ENCODE measurements at regions not wholly inside any gene's neighbourhood (a gene's known extent, or its start where the extent isn't known, plus 50 kb on each side); places are given as distances from the start of the nearest gene placed in this dataset.

DNA sequence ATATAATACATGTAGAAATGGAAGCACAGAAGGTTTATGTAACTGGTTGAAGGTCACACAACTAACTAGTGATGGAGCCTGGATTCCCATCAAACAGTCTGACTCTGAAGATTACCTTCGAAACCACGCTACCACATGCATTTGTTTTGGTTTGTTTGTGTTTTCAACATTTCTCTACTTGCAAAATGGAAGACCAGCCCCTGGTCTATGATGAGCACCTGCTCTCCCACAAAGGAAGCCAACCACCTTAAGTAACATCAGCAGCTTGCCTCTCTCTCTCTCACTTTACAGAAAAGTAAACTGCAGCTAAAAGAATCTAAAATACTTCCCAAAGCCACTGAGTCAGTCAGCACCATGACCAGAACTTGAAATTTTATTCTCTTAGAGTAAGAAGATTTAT lies 186.9 kb upstream of the TMPO start:
- no peak for DNase-seq
- no peaks in the 10 kb centered on the region for H3K4me1 Mint-ChIP-seq
- Histone ChIP-seq H3K27ac (ENCODE audit: low read length) (no peak overlapping the region), H3K4me3 (ENCODE audit: low read length) (no peak overlapping the region), H3K9me3 (ENCODE audit: control insufficient read depth, insufficient read depth, low read length) (no peaks in the 10 kb centered on the region), H3K36me3 (ENCODE audit: control insufficient read depth, insufficient read depth, low read length) (no peaks in the 10 kb centered on the region), H3K27me3 (ENCODE audit: control insufficient read depth, insufficient read depth, low read length) (no peaks in the 10 kb centered on the region), H3K4me1 (ENCODE audit: control insufficient read depth, insufficient read depth, low read length) (no peaks in the 10 kb centered on the region)
- no peak overlapping the region for H3K27ac Mint-ChIP-seq
- 93% methylated on average over 2 of the region's 2 CpGs for WGBS (ENCODE audit: insufficient coverage)
- peaks cover 2 to 8% of the 10 kb centered on the region in 2 donors for H3K27me3 Mint-ChIP-seq (ENCODE audit: low read depth in 2 of 2)
- H3K9me3 Mint-ChIP-seq, result no peaks in the 10 kb centered on the region
- intact Hi-C loops (cut with micrococcal nuclease), result no loop called here
- no peak overlapping the region for H3K4me3 Mint-ChIP-seq
- TF ChIP-seq, protein P1, sequence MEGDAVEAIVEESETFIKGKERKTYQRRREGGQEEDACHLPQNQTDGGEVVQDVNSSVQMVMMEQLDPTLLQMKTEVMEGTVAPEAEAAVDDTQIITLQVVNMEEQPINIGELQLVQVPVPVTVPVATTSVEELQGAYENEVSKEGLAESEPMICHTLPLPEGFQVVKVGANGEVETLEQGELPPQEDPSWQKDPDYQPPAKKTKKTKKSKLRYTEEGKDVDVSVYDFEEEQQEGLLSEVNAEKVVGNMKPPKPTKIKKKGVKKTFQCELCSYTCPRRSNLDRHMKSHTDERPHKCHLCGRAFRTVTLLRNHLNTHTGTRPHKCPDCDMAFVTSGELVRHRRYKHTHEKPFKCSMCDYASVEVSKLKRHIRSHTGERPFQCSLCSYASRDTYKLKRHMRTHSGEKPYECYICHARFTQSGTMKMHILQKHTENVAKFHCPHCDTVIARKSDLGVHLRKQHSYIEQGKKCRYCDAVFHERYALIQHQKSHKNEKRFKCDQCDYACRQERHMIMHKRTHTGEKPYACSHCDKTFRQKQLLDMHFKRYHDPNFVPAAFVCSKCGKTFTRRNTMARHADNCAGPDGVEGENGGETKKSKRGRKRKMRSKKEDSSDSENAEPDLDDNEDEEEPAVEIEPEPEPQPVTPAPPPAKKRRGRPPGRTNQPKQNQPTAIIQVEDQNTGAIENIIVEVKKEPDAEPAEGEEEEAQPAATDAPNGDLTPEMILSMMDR (IDR thresholded peaks at IDR 0.05), result no peak
- no peak for ATAC-seq
- no peaks in the 10 kb centered on the region for H3K36me3 Mint-ChIP-seq

GRCh38 chr12:98329589-98329988 lies 185.8 kb upstream of the TMPO start:
- Mint-ChIP-seq H3K27me3 (ENCODE audit: low read depth in 2 of 2) (peaks cover 0 to 2% of the 10 kb centered on the region in 2 donors), H3K9me3 (no peaks in the 10 kb centered on the region), H3K4me1 (no peaks in the 10 kb centered on the region), H3K36me3 (no peaks in the 10 kb centered on the region), H3K4me3 (no peak overlapping the region), H3K27ac (no peak overlapping the region)
- no peaks in the 10 kb centered on the region for H3K36me3 ChIP-seq (ENCODE audit: control insufficient read depth, insufficient read depth, low read length)
- WGBS (ENCODE audit: insufficient coverage), result 55% methylated on average over 3 of the region's 5 CpGs
- H3K27ac ChIP-seq (ENCODE audit: low read length), result no peak overlapping the region
- ATAC-seq, result no peak
- intact Hi-C loops (cut with micrococcal nuclease), result no loop called here
- H3K27me3 ChIP-seq (ENCODE audit: control insufficient read depth, insufficient read depth, low read length), result no peaks in the 10 kb centered on the region
- no peaks in the 10 kb centered on the region for H3K9me3 ChIP-seq (ENCODE audit: control insufficient read depth, insufficient read depth, low read length)
- no peaks in the 10 kb centered on the region for H3K4me1 ChIP-seq (ENCODE audit: control insufficient read depth, insufficient read depth, low read length)
- DNase-seq, result no peak
- H3K4me3 ChIP-seq (ENCODE audit: low read length), result no peak overlapping the region
- TF ChIP-seq, protein P1 (IDR thresholded peaks at IDR 0.05), result no peak

GRCh38 chr12:98332642-98333041 lies 182.7 kb upstream of the TMPO start:
- Histone ChIP-seq H3K27ac (ENCODE audit: low read length) (no peak overlapping the region), H3K4me3 (ENCODE audit: low read length) (no peak overlapping the region), H3K36me3 (ENCODE audit: control insufficient read depth, insufficient read depth, low read length) (no peaks in the 10 kb centered on the region), H3K4me1 (ENCODE audit: control insufficient read depth, insufficient read depth, low read length) (no peaks in the 10 kb centered on the region), H3K9me3 (ENCODE audit: control insufficient read depth, insufficient read depth, low read length) (no peaks in the 10 kb centered on the region), H3K27me3 (ENCODE audit: control insufficient read depth, insufficient read depth, low read length) (no peaks in the 10 kb centered on the region)
- DNase-seq (no peak), ATAC-seq (no peak)
- TF ChIP-seq, protein P1 (IDR thresholded peaks at IDR 0.05), result no peak
- intact Hi-C loops (cut with micrococcal nuclease), result no loop called here
- Mint-ChIP-seq H3K4me3 (no peak overlapping the region), H3K4me1 (no peaks in the 10 kb centered on the region), H3K9me3 (no peaks in the 10 kb centered on the region), H3K27ac (no peak overlapping the region), H3K27me3 (ENCODE audit: low read depth in 2 of 2) (peaks cover 0 to 5% of the 10 kb centered on the region in 2 donors), H3K36me3 (no peaks in the 10 kb centered on the region)
- 88% methylated on average over 1 of the region's 1 CpG for WGBS (ENCODE audit: insufficient coverage)

DNA sequence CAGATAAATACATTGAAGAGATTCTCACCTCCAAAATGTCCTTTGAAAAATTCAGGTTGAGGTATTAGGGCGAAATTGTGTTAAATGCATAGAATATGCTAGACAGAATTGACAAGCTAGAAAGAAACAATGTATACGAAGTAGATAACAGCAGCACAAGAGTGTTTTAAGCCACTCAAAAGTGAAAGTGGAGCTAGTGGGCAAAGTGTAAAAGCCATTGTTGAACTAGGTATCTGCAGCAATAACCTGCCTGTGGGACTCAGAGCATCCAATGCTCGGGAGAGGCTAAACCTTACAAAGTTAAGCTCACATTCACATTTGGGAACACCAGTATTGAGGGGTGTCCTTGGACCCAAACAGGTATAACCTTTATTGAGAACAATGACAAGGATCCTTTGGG lies 180.6 kb upstream of the TMPO start:
- Mint-ChIP-seq H3K9me3 (no peaks in the 10 kb centered on the region), H3K4me3 (no peak overlapping the region), H3K36me3 (no peaks in the 10 kb centered on the region), H3K27me3 (ENCODE audit: low read depth in 2 of 2) (peaks cover 0 to 5% of the 10 kb centered on the region in 2 donors), H3K27ac (no peak overlapping the region), H3K4me1 (no peaks in the 10 kb centered on the region)
- Histone ChIP-seq H3K36me3 (ENCODE audit: control insufficient read depth, insufficient read depth, low read length) (no peaks in the 10 kb centered on the region), H3K4me3 (ENCODE audit: low read length) (no peak overlapping the region), H3K27ac (ENCODE audit: low read length) (no peak overlapping the region), H3K4me1 (ENCODE audit: control insufficient read depth, insufficient read depth, low read length) (no peaks in the 10 kb centered on the region), H3K9me3 (ENCODE audit: control insufficient read depth, insufficient read depth, low read length) (no peaks in the 10 kb centered on the region), H3K27me3 (ENCODE audit: control insufficient read depth, insufficient read depth, low read length) (no peaks in the 10 kb centered on the region)
- ATAC-seq (no peak), DNase-seq (no peak)
- TF ChIP-seq, protein P1 (IDR thresholded peaks at IDR 0.05), result no peak
- 76% methylated on average over 3 of the region's 3 CpGs for WGBS (ENCODE audit: insufficient coverage)
- intact Hi-C loops (cut with micrococcal nuclease), result no loop called here
